ENCODE measurements at regions not wholly inside any gene's neighbourhood (a gene's known extent, or its start where the extent isn't known, plus 50 kb on each side); places are given as distances from the start of the nearest gene placed in this dataset.

DNA sequence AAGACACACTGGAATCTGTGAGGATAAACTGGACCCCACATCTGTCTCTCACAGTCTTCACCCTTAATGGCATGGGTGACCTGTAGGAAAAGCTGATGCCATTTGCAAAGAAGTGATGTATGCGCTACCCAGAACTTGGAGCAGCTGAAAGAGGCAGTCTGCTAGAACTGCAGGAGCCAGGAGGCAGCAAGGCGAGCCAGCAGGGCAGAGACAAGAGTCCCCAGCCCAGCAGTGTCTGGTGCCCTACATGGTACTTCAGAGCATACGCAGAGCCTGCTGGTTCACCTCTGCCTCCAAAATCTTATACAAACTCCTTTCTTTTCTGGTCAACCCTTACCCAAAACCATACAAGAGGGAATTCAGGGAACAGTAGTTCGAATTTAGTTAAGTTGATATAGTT, 683.1 kb upstream of the RAB6C start:
- Histone ChIP-seq H3K79me2 (ENCODE audit: control insufficient read depth, low read length) (no peaks in the 10 kb centered on the region), H3K4me2 (ENCODE audit: low read length) (no peak overlapping the region), H3K9me2 (replicated peaks; ENCODE audit: control insufficient read depth, low read length) (no peaks in the 10 kb centered on the region)

DNA sequence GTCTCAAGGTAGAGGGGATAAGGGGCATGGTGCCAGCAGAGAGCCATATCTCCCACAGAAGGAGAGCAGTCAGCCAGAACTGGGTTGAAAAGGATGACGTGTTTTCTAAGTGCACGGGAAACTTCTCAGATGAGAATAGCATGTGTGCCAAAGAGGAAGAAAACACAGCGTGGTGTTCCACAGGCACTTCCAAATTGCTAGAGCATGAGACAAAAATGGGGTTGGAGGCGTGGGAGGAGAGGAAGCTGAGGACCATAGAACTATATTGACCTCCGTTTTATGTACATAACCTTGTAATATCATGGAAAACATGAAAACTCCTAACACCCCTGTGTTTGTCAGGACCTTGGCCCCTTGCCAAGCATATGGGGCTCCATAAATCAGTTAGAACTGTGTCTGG, 682.7 kb upstream of the RAB6C start:
- no peaks in the 10 kb centered on the region for H3K36me3 ChIP-seq (ENCODE audit: control insufficient read depth, low read length)
- H3K4me1 ChIP-seq (ENCODE audit: control insufficient read depth, low read length) = no peaks in the 10 kb centered on the region
- H3K79me2 ChIP-seq (ENCODE audit: control insufficient read depth, low read length) = no peaks in the 10 kb centered on the region
- H3K9me2 ChIP-seq (replicated peaks; ENCODE audit: control insufficient read depth, low read length) = no peaks in the 10 kb centered on the region
- H4K20me1 ChIP-seq (ENCODE audit: control insufficient read depth, insufficient read depth, low read depth, low read length) = no peaks in the 10 kb centered on the region
- TF ChIP-seq, protein P1, sequence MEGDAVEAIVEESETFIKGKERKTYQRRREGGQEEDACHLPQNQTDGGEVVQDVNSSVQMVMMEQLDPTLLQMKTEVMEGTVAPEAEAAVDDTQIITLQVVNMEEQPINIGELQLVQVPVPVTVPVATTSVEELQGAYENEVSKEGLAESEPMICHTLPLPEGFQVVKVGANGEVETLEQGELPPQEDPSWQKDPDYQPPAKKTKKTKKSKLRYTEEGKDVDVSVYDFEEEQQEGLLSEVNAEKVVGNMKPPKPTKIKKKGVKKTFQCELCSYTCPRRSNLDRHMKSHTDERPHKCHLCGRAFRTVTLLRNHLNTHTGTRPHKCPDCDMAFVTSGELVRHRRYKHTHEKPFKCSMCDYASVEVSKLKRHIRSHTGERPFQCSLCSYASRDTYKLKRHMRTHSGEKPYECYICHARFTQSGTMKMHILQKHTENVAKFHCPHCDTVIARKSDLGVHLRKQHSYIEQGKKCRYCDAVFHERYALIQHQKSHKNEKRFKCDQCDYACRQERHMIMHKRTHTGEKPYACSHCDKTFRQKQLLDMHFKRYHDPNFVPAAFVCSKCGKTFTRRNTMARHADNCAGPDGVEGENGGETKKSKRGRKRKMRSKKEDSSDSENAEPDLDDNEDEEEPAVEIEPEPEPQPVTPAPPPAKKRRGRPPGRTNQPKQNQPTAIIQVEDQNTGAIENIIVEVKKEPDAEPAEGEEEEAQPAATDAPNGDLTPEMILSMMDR (IDR thresholded peaks at IDR 0.05; ENCODE audit: low read depth, low read length, poor library complexity, severe bottlenecking) = no peak
- no peak for TF ChIP-seq EZH2phosphoT487 (IDR thresholded peaks at IDR 0.05; ENCODE audit: borderline replicate concordance, low read length)
- no peaks in the 10 kb centered on the region for H3F3A ChIP-seq (ENCODE audit: control insufficient read depth, insufficient read depth)
- no peak overlapping the region for H3K27ac ChIP-seq (ENCODE audit: low read depth, low read length)
- no peak overlapping the region for H3K4me3 ChIP-seq (ENCODE audit: low read length)
- no peaks in the 10 kb centered on the region for H3K27me3 ChIP-seq (ENCODE audit: control insufficient read depth, low read length)
- no peak overlapping the region for H3K4me2 ChIP-seq (ENCODE audit: low read length)
- H3K9me3 ChIP-seq (ENCODE audit: control insufficient read depth, insufficient read depth, low read length) = no peaks in the 10 kb centered on the region

More for the DNA sequence above, 683.1 kb upstream of the RAB6C start:
- Histone ChIP-seq H4K20me1 (ENCODE audit: control insufficient read depth, insufficient read depth, low read depth, low read length) (no peaks in the 10 kb centered on the region), H3F3A (ENCODE audit: control insufficient read depth, insufficient read depth) (no peaks in the 10 kb centered on the region), H3K27ac (ENCODE audit: low read depth, low read length) (no peak overlapping the region), H3K27me3 (ENCODE audit: control insufficient read depth, low read length) (no peaks in the 10 kb centered on the region), H3K4me3 (ENCODE audit: low read length) (no peak overlapping the region), H3K36me3 (ENCODE audit: control insufficient read depth, low read length) (no peaks in the 10 kb centered on the region), H3K4me1 (ENCODE audit: control insufficient read depth, low read length) (no peaks in the 10 kb centered on the region), H3K9me3 (ENCODE audit: control insufficient read depth, insufficient read depth, low read length) (no peaks in the 10 kb centered on the region)
- no peak for TF ChIP-seq EZH2phosphoT487 (IDR thresholded peaks at IDR 0.05; ENCODE audit: borderline replicate concordance, low read length)
- TF ChIP-seq, protein P1 (IDR thresholded peaks at IDR 0.05; ENCODE audit: low read depth, low read length, poor library complexity, severe bottlenecking) = no peak

- no peak overlapping the region for H3K4me3 ChIP-seq (ENCODE audit: low read length)
- TF ChIP-seq, protein P1 (IDR thresholded peaks at IDR 0.05; ENCODE audit: low read depth, low read length, poor library complexity, severe bottlenecking) = peak; percentile 37
- no peak for TF ChIP-seq EZH2phosphoT487 (IDR thresholded peaks at IDR 0.05; ENCODE audit: borderline replicate concordance, low read length)
- H3K4me2 ChIP-seq (ENCODE audit: low read length) = no peak overlapping the region
- H3K36me3 ChIP-seq (ENCODE audit: control insufficient read depth, low read length) = no peaks in the 10 kb centered on the region
- H3K79me2 ChIP-seq (ENCODE audit: control insufficient read depth, low read length) = no peaks in the 10 kb centered on the region
- H3K9me3 ChIP-seq (ENCODE audit: control insufficient read depth, insufficient read depth, low read length) = no peaks in the 10 kb centered on the region
- H4K20me1 ChIP-seq (ENCODE audit: control insufficient read depth, insufficient read depth, low read depth, low read length) = no peaks in the 10 kb centered on the region
- no peaks in the 10 kb centered on the region for H3K27me3 ChIP-seq (ENCODE audit: control insufficient read depth, low read length)
- H3K27ac ChIP-seq (ENCODE audit: low read depth, low read length) = no peak overlapping the region
- H3F3A ChIP-seq (ENCODE audit: control insufficient read depth, insufficient read depth) = no peaks in the 10 kb centered on the region
- no peaks in the 10 kb centered on the region for H3K9me2 ChIP-seq (replicated peaks; ENCODE audit: control insufficient read depth, low read length)
- no peaks in the 10 kb centered on the region for H3K4me1 ChIP-seq (ENCODE audit: control insufficient read depth, low read length)
Measured at GRCh38 chr2:129297430-129297829, 682.0 kb upstream of the RAB6C start.

- H3K4me3 ChIP-seq (ENCODE audit: low read length) = no peak overlapping the region
- no peaks in the 10 kb centered on the region for H3K79me2 ChIP-seq (ENCODE audit: control insufficient read depth, low read length)
- H3K27me3 ChIP-seq (ENCODE audit: control insufficient read depth, low read length) = no peaks in the 10 kb centered on the region
- H3K9me3 ChIP-seq (ENCODE audit: control insufficient read depth, insufficient read depth, low read length) = no peaks in the 10 kb centered on the region
- H3K9me2 ChIP-seq (replicated peaks; ENCODE audit: control insufficient read depth, low read length) = no peaks in the 10 kb centered on the region
- H4K20me1 ChIP-seq (ENCODE audit: control insufficient read depth, insufficient read depth, low read depth, low read length) = no peaks in the 10 kb centered on the region
- TF ChIP-seq EZH2phosphoT487 (IDR thresholded peaks at IDR 0.05; ENCODE audit: borderline replicate concordance, low read length) = no peak
- TF ChIP-seq, protein P1 (IDR thresholded peaks at IDR 0.05; ENCODE audit: low read depth, low read length, poor library complexity, severe bottlenecking) = no peak
- H3K27ac ChIP-seq (ENCODE audit: low read depth, low read length) = no peak overlapping the region
- H3K4me1 ChIP-seq (ENCODE audit: control insufficient read depth, low read length) = no peaks in the 10 kb centered on the region
- no peaks in the 10 kb centered on the region for H3F3A ChIP-seq (ENCODE audit: control insufficient read depth, insufficient read depth)
- no peaks in the 10 kb centered on the region for H3K36me3 ChIP-seq (ENCODE audit: control insufficient read depth, low read length)
- no peak overlapping the region for H3K4me2 ChIP-seq (ENCODE audit: low read length)
Measured at GRCh38 chr2:129299338-129299737, 680.1 kb upstream of the RAB6C start.

Data from DOHH2 (cell line).